Astrocyte (in vitro differentiated cells and primary cell): ENCODE measurements at regions not wholly inside any gene's neighbourhood (a gene's known extent, or its start where the extent isn't known, plus 50 kb on each side); places are given as distances from the start of the nearest gene placed in this dataset.
"Not testable (repeated sequence)": the region's sequence is repeated elsewhere in the genome, so short reads cannot be mapped to it uniquely, and the experiment has no call there.

Experiments
- DNase-seq: peaks from one replicate; pipeline ENCODE4 v3.0.0-alpha.2; 2010; ENCODE audit warnings: low read depth
- FAIRE-seq: peaks from 2 replicates; lab custom pipeline; 2011; peaks lifted over from hg19 to GRCh38; lab: Jason Lieb, UNC
- H2AFZ ChIP-seq: 2 replicates; pipeline ENCODE4 v1.6.0; 2012; ENCODE audit warnings: low read depth, low read length, inconsistent platforms
- H3K27ac ChIP-seq: 2 replicates; pipeline ENCODE4 v1.5.1; 2011; ENCODE audit warnings: low read depth, low read length, inconsistent platforms
- H3K27me3 ChIP-seq: 2 replicates; pipeline ENCODE4 v1.6.0; 2011; ENCODE audit warnings: low read length, inconsistent platforms; ENCODE audit not compliant: insufficient read depth
- H3K36me3 ChIP-seq: 2 replicates; pipeline ENCODE4 v1.5.1; 2011; ENCODE audit warnings: low read length, inconsistent platforms; ENCODE audit not compliant: insufficient read depth
- H3K4me1 ChIP-seq: 2 replicates; pipeline ENCODE4 v1.5.1; 2011; ENCODE audit warnings: low read length, inconsistent platforms; ENCODE audit not compliant: insufficient read depth
- H3K4me2 ChIP-seq: 2 replicates; pipeline ENCODE4 v1.6.0; 2012; ENCODE audit warnings: low read length, inconsistent platforms
- H3K4me3 ChIP-seq: 2 replicates; pipeline ENCODE4 v1.5.1; 2011; ENCODE audit warnings: low read depth, mild to moderate bottlenecking, low read length, inconsistent platforms; ENCODE audit not compliant: insufficient read depth
- H3K79me2 ChIP-seq: 2 replicates; pipeline ENCODE4 v1.6.0; 2012; ENCODE audit warnings: mild to moderate bottlenecking, low read length, inconsistent platforms; ENCODE audit not compliant: insufficient read depth
- H3K9ac ChIP-seq: 2 replicates; pipeline ENCODE4 v1.6.0; 2012; ENCODE audit warnings: mild to moderate bottlenecking, low read length, inconsistent platforms
- H3K9me3 ChIP-seq: 2 replicates; pipeline ENCODE4 v1.5.1; 2012; ENCODE audit warnings: low read depth, mild to moderate bottlenecking, low read length, inconsistent platforms; ENCODE audit not compliant: insufficient read depth
- H4K20me1 ChIP-seq: 2 replicates; pipeline ENCODE4 v1.6.0; 2012; ENCODE audit warnings: low read length, inconsistent platforms; ENCODE audit not compliant: insufficient read depth
- H3K27ac Mint-ChIP-seq: one replicate; pipeline ENCODE4 v1.8.0; 2021; ENCODE audit warnings: mild to moderate bottlenecking, mixed read lengths; ENCODE audit not compliant: unreplicated experiment
- H3K27me3 Mint-ChIP-seq: one replicate; pipeline ENCODE4 v1.8.0; 2021; ENCODE audit warnings: low read depth, mixed read lengths; ENCODE audit not compliant: unreplicated experiment
- H3K36me3 Mint-ChIP-seq: one replicate; pipeline ENCODE4 v1.8.0; 2021; ENCODE audit warnings: low read depth, mixed read lengths; ENCODE audit not compliant: unreplicated experiment
- H3K4me1 Mint-ChIP-seq: one replicate; pipeline ENCODE4 v1.8.0; 2021; ENCODE audit warnings: low read depth, mixed read lengths; ENCODE audit not compliant: unreplicated experiment
- H3K4me3 Mint-ChIP-seq: one replicate; pipeline ENCODE4 v1.8.0; 2021; ENCODE audit warnings: mild to moderate bottlenecking, moderate library complexity, mixed read lengths; ENCODE audit not compliant: unreplicated experiment
- H3K9me3 Mint-ChIP-seq: one replicate; pipeline ENCODE4 v1.8.0; 2021; ENCODE audit warnings: mild to moderate bottlenecking, mixed read lengths; ENCODE audit not compliant: unreplicated experiment
- CTCF ChIP-seq: IDR thresholded peaks from 2 replicates; pipeline ENCODE4 v1.5.1; 2011; ENCODE audit warnings: low read depth, mild to moderate bottlenecking, inconsistent platforms, low read length, moderate library complexity; ENCODE audit not compliant: insufficient read depth
- EZH2 ChIP-seq: IDR thresholded peaks from 2 replicates; pipeline ENCODE4 v1.6.1; 2012; ENCODE audit warnings: mild to moderate bottlenecking, low read length, inconsistent platforms; ENCODE audit not compliant: insufficient read depth

DNA sequence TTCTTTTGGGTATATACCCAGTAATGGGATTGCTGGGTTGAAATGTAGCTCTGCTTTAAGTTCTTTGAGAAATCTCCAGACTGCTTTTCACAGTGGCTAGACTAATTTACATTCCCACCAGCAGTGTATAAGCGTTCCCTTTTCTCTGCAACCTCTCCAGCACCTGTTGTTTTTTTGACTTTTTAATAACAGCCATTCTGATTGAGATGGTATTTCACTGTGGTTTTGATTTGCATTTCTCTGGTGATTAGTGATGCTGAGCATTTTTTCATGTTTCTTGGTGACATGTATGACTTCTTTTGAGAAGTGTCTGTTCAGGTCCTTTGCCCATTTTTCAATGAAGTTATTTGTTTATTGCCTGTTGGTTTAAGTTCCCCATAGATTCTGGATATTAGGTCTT, 87.1 kb upstream of the TSC22D2 start:
- H3K9me3 Mint-ChIP-seq, H3K79me2 ChIP-seq, H3K27me3 ChIP-seq, H4K20me1 ChIP-seq, H3K27ac ChIP-seq, H3K4me3 Mint-ChIP-seq, H3K9me3 ChIP-seq, DNase-seq, H3K4me2 ChIP-seq, H3K36me3 ChIP-seq, H3K27me3 Mint-ChIP-seq, H3K27ac Mint-ChIP-seq, H3K4me3 ChIP-seq, H3K36me3 Mint-ChIP-seq, H3K9ac ChIP-seq, H2AFZ ChIP-seq, FAIRE-seq, H3K4me1 ChIP-seq: not testable (repeated sequence)
- H3K4me1 Mint-ChIP-seq, result peaks cover 28% of the 10 kb centered on the region

DNA sequence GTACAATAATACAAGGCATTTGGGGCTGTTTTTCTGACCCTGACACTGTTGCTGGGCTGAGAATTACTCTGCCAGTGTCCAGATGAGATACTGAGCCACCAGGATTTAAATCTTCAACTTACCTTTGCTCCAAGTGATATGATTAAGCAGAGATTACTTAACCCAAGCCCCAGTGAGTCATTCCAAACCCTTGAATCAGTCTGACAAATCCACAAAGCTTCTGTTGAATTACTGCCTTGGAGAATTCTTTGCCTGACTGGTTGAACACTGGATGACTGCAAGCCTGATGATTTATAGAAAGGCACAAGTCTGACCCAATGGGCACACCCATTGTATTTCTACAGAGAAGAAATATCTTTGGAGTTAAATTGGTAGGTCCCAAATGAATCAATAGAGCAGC, 88.2 kb upstream of the TSC22D2 start:
- H3K4me1 Mint-ChIP-seq, result peaks cover 23% of the 10 kb centered on the region
- H3K4me2 ChIP-seq, result peak overlapping the region; percentile 62
- peak; percentile 86 for FAIRE-seq

DNA sequence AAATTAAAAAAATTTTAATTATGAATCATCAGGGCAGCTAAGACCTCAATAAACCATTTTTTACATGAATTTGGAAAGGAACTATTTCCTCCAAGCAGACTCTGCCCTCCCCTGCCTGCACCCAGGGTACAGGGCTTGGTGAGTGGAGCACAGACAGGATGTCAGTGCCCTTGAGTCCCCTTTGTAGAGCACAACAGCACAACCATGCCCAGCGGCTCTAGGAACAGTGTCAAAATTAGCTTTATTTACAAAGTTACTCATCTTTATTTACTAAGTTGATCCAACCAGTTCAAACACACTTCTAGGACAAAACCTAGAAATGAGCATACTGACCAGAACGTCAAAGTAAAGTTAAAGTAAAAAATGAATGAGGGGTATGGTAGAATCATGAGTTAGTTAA, 90.6 kb upstream of the TSC22D2 start:
- Histone ChIP-seq H3K27me3 (no peaks in the 10 kb centered on the region), H4K20me1 (no peaks in the 10 kb centered on the region), H3K4me1 (peaks cover 6% of the 10 kb centered on the region), H2AFZ (no peak overlapping the region), H3K36me3 (no peaks in the 10 kb centered on the region), H3K4me2 (no peak overlapping the region), H3K79me2 (no peaks in the 10 kb centered on the region), H3K9ac (no peak overlapping the region), H3K4me3 (no peak overlapping the region), H3K27ac (no peak overlapping the region), H3K9me3 (no peaks in the 10 kb centered on the region)
- Mint-ChIP-seq H3K36me3 (no peaks in the 10 kb centered on the region), H3K4me1 (peaks cover 17% of the 10 kb centered on the region), H3K4me3 (no peak overlapping the region), H3K27ac (no peak overlapping the region), H3K27me3 (no peaks in the 10 kb centered on the region), H3K9me3 (no peaks in the 10 kb centered on the region)
- TF ChIP-seq CTCF, result no peak
- no peak for TF ChIP-seq EZH2
- DNase-seq (no peak), FAIRE-seq (no peak)

More for the DNA sequence above, 88.2 kb upstream of the TSC22D2 start:
- H3K9me3 ChIP-seq, result no peaks in the 10 kb centered on the region
- no peak overlapping the region for H3K4me3 ChIP-seq
- DNase-seq, result peak; percentile 98
- no peak overlapping the region for H3K27ac ChIP-seq
- TF ChIP-seq CTCF (no peak), EZH2 (no peak)
- H3K4me1 ChIP-seq, result peaks cover 6% of the 10 kb centered on the region
- no peak overlapping the region for H3K9ac ChIP-seq
- Mint-ChIP-seq H3K9me3 (no peaks in the 10 kb centered on the region), H3K27ac (no peak overlapping the region), H3K27me3 (no peaks in the 10 kb centered on the region), H3K36me3 (no peaks in the 10 kb centered on the region), H3K4me3 (no peak overlapping the region)
- no peaks in the 10 kb centered on the region for H3K36me3 ChIP-seq
- no peak overlapping the region for H2AFZ ChIP-seq
- H4K20me1 ChIP-seq, result no peaks in the 10 kb centered on the region
- H3K79me2 ChIP-seq, result no peaks in the 10 kb centered on the region
- H3K27me3 ChIP-seq, result no peaks in the 10 kb centered on the region
